K562 (cell line): ENCODE measurements at regions not wholly inside any gene's neighbourhood (a gene's known extent, or its start where the extent isn't known, plus 50 kb on each side); places are given as distances from the start of the nearest gene placed in this dataset.

Experiments used
- ATAC-seq: fragments of 200-7000 bp; cut with Tn5 transposase; 3 replicates; pipeline ENCODE4 v1.9.1; 2020; ENCODE audit warnings: moderate library complexity
- BruUV-seq: library from RNA; stranded (reverse); fragments of 400-500 nt; replicated peaks from 2 replicates; lab custom pipeline; 2021; lab: Mats Ljungman, UMichigan
- CTCF ChIA-PET: fragments of 300-600 bp; formaldehyde crosslinking; extraction: SDS; loops from one replicate; lab custom pipeline; 2021; ENCODE audit warnings: low intra/inter-chr PET ratio; lab: Yijun Ruan, JAX
- POLR2A ChIA-PET: fragments of 300-600, 350-650 bp; sonication (Branson Sonifier 250); formaldehyde crosslinking; extraction: SDS; loops from one replicate; lab custom pipeline; 2021; ENCODE audit warnings: antibody characterized with exemption, inconsistent platforms; lab: Yijun Ruan, JAX
- DNase-seq, 4 experiments: peaks; one replicate each; pipeline versions ENCODE4 v3.0.0 to v3.0.0-alpha.2; 2011 to 2018; ENCODE audit warnings: low spot score in 3 of 4, mixed read lengths in 3 of 4; ENCODE audit errors: extremely low read depth in 1 of 4
- FAIRE-seq: peaks from 2 replicates; lab custom pipeline; 2011; peaks lifted over from hg19 to GRCh38; lab: Jason Lieb, UNC
- H2AFZ ChIP-seq: 2 replicates; pipeline ENCODE4 v1.6.0; 2011; ENCODE audit warnings: low read depth, low read length, control low read depth, inconsistent platforms
- H3K27ac ChIP-seq: fragments of 200-600 bp; 3 replicates; pipeline ENCODE4 v1.8.0; 2011; ENCODE audit warnings: low read depth, mild to moderate bottlenecking, control low read depth, inconsistent platforms, low read length, moderate library complexity, mixed read lengths; ENCODE audit errors: extremely low read depth
- H3K27me3 ChIP-seq, 2 experiments: fragments of 300-600 bp in 1 of 2; 2 replicates in 1 of 2; 3 replicates in 1 of 2; pipeline versions ENCODE4 v1.6.0 to v1.8.0; 2011; ENCODE audit warnings: inconsistent platforms in 2 of 2, low read length in 2 of 2, mild to moderate bottlenecking in 1 of 2, mixed read lengths in 1 of 2, moderate library complexity in 1 of 2; ENCODE audit not compliant: control insufficient read depth in 2 of 2, insufficient read depth in 2 of 2
- H3K36me3 ChIP-seq: fragments of 300-600 bp; 3 replicates; pipeline ENCODE4 v1.8.0; 2011; ENCODE audit warnings: mild to moderate bottlenecking, low read length, inconsistent platforms; ENCODE audit not compliant: control insufficient read depth, insufficient read depth
- H3K4me1 ChIP-seq, 2 experiments: fragments of 200-600 bp in 1 of 2; replicated peaks in 1 of 2; 2 replicates in 1 of 2; 3 replicates in 1 of 2; pipeline versions ENCODE4 v1.5.1 to v1.8.0; 2011; ENCODE audit warnings: inconsistent platforms in 2 of 2, low read length in 2 of 2, mild to moderate bottlenecking in 1 of 2, mixed read lengths in 1 of 2, moderate library complexity in 1 of 2; ENCODE audit not compliant: control insufficient read depth in 2 of 2, insufficient read depth in 2 of 2
- H3K4me2 ChIP-seq: 2 replicates; pipeline ENCODE4 v1.6.1; 2011; ENCODE audit warnings: low read length, control low read depth, inconsistent platforms, mixed read lengths; ENCODE audit not compliant: insufficient read depth
- H3K4me3 ChIP-seq: fragments of 200-600 bp; sonication (generic), shearing (Covaris generic); 2 replicates; pipeline ENCODE4 v1.5.1; 2016; ENCODE audit warnings: control low read depth, inconsistent platforms
- H3K79me2 ChIP-seq: fragments of 200-600 bp; 3 replicates; pipeline ENCODE4 v1.8.0; 2011; ENCODE audit warnings: low read length, inconsistent platforms; ENCODE audit not compliant: control insufficient read depth, insufficient read depth
- H3K9ac ChIP-seq, 2 experiments: 2 replicates each; pipeline versions ENCODE4 v1.6.0 to v1.6.1; 2011; ENCODE audit warnings: low read depth in 2 of 2, low read length in 2 of 2, control low read depth in 1 of 2, inconsistent platforms in 1 of 2, mild to moderate bottlenecking in 1 of 2, mixed read lengths in 1 of 2; ENCODE audit not compliant: insufficient read depth in 1 of 2
- H3K9me1 ChIP-seq: one replicate; pipeline ENCODE4 v1.6.0; 2011; ENCODE audit warnings: inconsistent platforms, mild to moderate bottlenecking, low read length, moderate library complexity; ENCODE audit not compliant: control insufficient read depth, insufficient read depth
- H3K9me3 ChIP-seq: replicated peaks from 2 replicates; pipeline ENCODE4 v1.5.1; 2011; ENCODE audit warnings: low read depth, low read length, inconsistent platforms; ENCODE audit not compliant: control insufficient read depth, insufficient read depth
- H4K20me1 ChIP-seq: replicated peaks from 2 replicates; pipeline ENCODE4 v1.6.1; 2011; ENCODE audit warnings: low read length, inconsistent platforms, mixed read lengths; ENCODE audit not compliant: control insufficient read depth, insufficient read depth
- FOXA3 ChIP-seq, 2 experiments: fragments of 450-650 bp in 1 of 2; sonication (generic) in 1 of 2; formaldehyde crosslinking; IDR thresholded peaks in 1 of 2; conservative IDR thresholded peaks in 1 of 2; 2 replicates each; pipeline versions ENCODE4 v1.4.0 to v1.8.0; 2020 to 2022; ENCODE audit warnings: mild to moderate bottlenecking in 2 of 2, missing genetic modification reagents in 1 of 2
- FOXJ3 ChIP-seq: sonication (generic); formaldehyde crosslinking; IDR thresholded peaks from 2 replicates; pipeline ENCODE4 v1.4.0; 2020; ENCODE audit warnings: mild to moderate bottlenecking, missing genetic modification reagents
- HINFP ChIP-seq: fragments of 450-650 bp; conservative IDR thresholded peaks from 2 replicates; pipeline ENCODE4 v1.6.1; 2016; ENCODE audit warnings: missing genetic modification characterization, low read depth, mild to moderate bottlenecking, control low read depth, missing compliant biosample characterization
- HMBOX1 ChIP-seq: sonication (generic); IDR thresholded peaks from 2 replicates; pipeline ENCODE4 v1.6.1; 2016
- IRF2 ChIP-seq: sonication (generic); formaldehyde crosslinking; IDR thresholded peaks from 2 replicates; pipeline ENCODE4 v1.8.1; 2022; ENCODE audit warnings: mild to moderate bottlenecking, missing genetic modification reagents
- PML ChIP-seq: IDR thresholded peaks from 2 replicates; pipeline ENCODE4 v1.6.1; 2012; ENCODE audit warnings: low read length, inconsistent platforms
- TRIM24 ChIP-seq, 2 experiments: fragments of 450-650 bp; IDR thresholded peaks; 2 replicates each; pipeline ENCODE4 v1.6.1; 2016
- ZFP91 ChIP-seq: sonication (generic); formaldehyde crosslinking; IDR thresholded peaks from 2 replicates; pipeline ENCODE4 v1.8.0; 2022; ENCODE audit warnings: mild to moderate bottlenecking, missing genetic modification reagents
- ZNF23 ChIP-seq: fragments of 250-450 bp; sonication (Bioruptor Pico); IDR thresholded peaks from 2 replicates; pipeline ENCODE4 v1.4.0; 2020; ENCODE audit warnings: mild to moderate bottlenecking
- WGBS: fragments of 100-300 bp; shearing (Covaris generic); methylation state at CpG from one replicate; pipeline ENCODE4 v1.1.6; 2016; ENCODE audit warnings: low coverage, mixed read lengths; ENCODE audit not compliant: insufficient coverage; ENCODE audit errors: missing lambda C conversion rate; 5-methylcytosine and 5-hydroxymethylcytosine counted together
- in situ Hi-C: fragments of 300-500 bp; cut with MboI; formaldehyde crosslinking; loops from 4 replicates; pipeline ENCODE4 v1.15.0; 2018; ENCODE audit warnings: inconsistent platforms, mixed read lengths
- intact Hi-C: fragments of 100-400 bp; cut with micrococcal nuclease; formaldehyde crosslinking; loops from 2 replicates; pipeline ENCODE4 v1.14.2; 2022

GRCh38 chr3:75303741-75304140, 360.4 kb upstream of the FRG2C start:
- 3% methylated on average over 5 of the region's 5 CpGs for WGBS

More at GRCh38 chr3:75303741-75304140, 360.4 kb upstream of the FRG2C start:
- POLR2A ChIA-PET, result no interaction called here
- Histone ChIP-seq H4K20me1 (no peaks in the 10 kb centered on the region), H3K4me2 (no peak overlapping the region), H3K79me2 (no peaks in the 10 kb centered on the region), H3K9me3 (no peaks in the 10 kb centered on the region), H2AFZ (no peak overlapping the region), H3K36me3 (no peaks in the 10 kb centered on the region), H3K4me1 (no peaks in the 10 kb centered on the region), H3K27ac (no peak overlapping the region), H3K9me1 (no peaks in the 10 kb centered on the region), H3K9ac (no peak overlapping the region), H3K27me3 (no peaks in the 10 kb centered on the region), H3K4me3 (no peak overlapping the region)
- intact Hi-C loops, result no loop called here
- no peak for DNase-seq
- no TSS peak for BruUV-seq
- FAIRE-seq, result no peak
- CTCF ChIA-PET, result no interaction called here
- TF ChIP-seq FOXJ3 (CRISPR knock-in tag) (no peak), FOXA3 (CRISPR knock-in tag; conservative IDR thresholded peaks at IDR 0.05 in 1 of 2, IDR thresholded peaks at IDR 0.05 in 1 of 2) (no peak), HINFP (tag) (no peak), HMBOX1 (no peak), ZNF23 (CRISPR knock-in tag) (no peak), IRF2 (no peak), ZFP91 (CRISPR knock-in tag) (no peak), TRIM24 (IDR thresholded peaks at IDR 0.05) (no peak), PML (no peak)
- in situ Hi-C loops, result loop anchor here (25.0 kb wide), 1 partner anchor 259 kb away; no protein-coding TSS in a partner anchor
- ATAC-seq, result no peak
